Astrocyte (in vitro differentiated cells and primary cell): ENCODE measurements at regions not wholly inside any gene's neighbourhood (a gene's known extent, or its start where the extent isn't known, plus 50 kb on each side); places are given as distances from the start of the nearest gene placed in this dataset.

Experiments
- DNase-seq: peaks from one replicate; pipeline ENCODE4 v3.0.0-alpha.2; 2010; ENCODE audit warnings: low read depth
- FAIRE-seq: peaks from 2 replicates; lab custom pipeline; 2011; peaks lifted over from hg19 to GRCh38; lab: Jason Lieb, UNC
- H2AFZ ChIP-seq: 2 replicates; pipeline ENCODE4 v1.6.0; 2012; ENCODE audit warnings: low read depth, low read length, inconsistent platforms
- H3K27ac ChIP-seq: 2 replicates; pipeline ENCODE4 v1.5.1; 2011; ENCODE audit warnings: low read depth, low read length, inconsistent platforms
- H3K27me3 ChIP-seq: 2 replicates; pipeline ENCODE4 v1.6.0; 2011; ENCODE audit warnings: low read length, inconsistent platforms; ENCODE audit not compliant: insufficient read depth
- H3K36me3 ChIP-seq: 2 replicates; pipeline ENCODE4 v1.5.1; 2011; ENCODE audit warnings: low read length, inconsistent platforms; ENCODE audit not compliant: insufficient read depth
- H3K4me1 ChIP-seq: 2 replicates; pipeline ENCODE4 v1.5.1; 2011; ENCODE audit warnings: low read length, inconsistent platforms; ENCODE audit not compliant: insufficient read depth
- H3K4me2 ChIP-seq: 2 replicates; pipeline ENCODE4 v1.6.0; 2012; ENCODE audit warnings: low read length, inconsistent platforms
- H3K4me3 ChIP-seq: 2 replicates; pipeline ENCODE4 v1.5.1; 2011; ENCODE audit warnings: low read depth, mild to moderate bottlenecking, low read length, inconsistent platforms; ENCODE audit not compliant: insufficient read depth
- H3K79me2 ChIP-seq: 2 replicates; pipeline ENCODE4 v1.6.0; 2012; ENCODE audit warnings: mild to moderate bottlenecking, low read length, inconsistent platforms; ENCODE audit not compliant: insufficient read depth
- H3K9ac ChIP-seq: 2 replicates; pipeline ENCODE4 v1.6.0; 2012; ENCODE audit warnings: mild to moderate bottlenecking, low read length, inconsistent platforms
- H3K9me3 ChIP-seq: 2 replicates; pipeline ENCODE4 v1.5.1; 2012; ENCODE audit warnings: low read depth, mild to moderate bottlenecking, low read length, inconsistent platforms; ENCODE audit not compliant: insufficient read depth
- H4K20me1 ChIP-seq: 2 replicates; pipeline ENCODE4 v1.6.0; 2012; ENCODE audit warnings: low read length, inconsistent platforms; ENCODE audit not compliant: insufficient read depth
- H3K27ac Mint-ChIP-seq: one replicate; pipeline ENCODE4 v1.8.0; 2021; ENCODE audit warnings: mild to moderate bottlenecking, mixed read lengths; ENCODE audit not compliant: unreplicated experiment
- H3K27me3 Mint-ChIP-seq: one replicate; pipeline ENCODE4 v1.8.0; 2021; ENCODE audit warnings: low read depth, mixed read lengths; ENCODE audit not compliant: unreplicated experiment
- H3K36me3 Mint-ChIP-seq: one replicate; pipeline ENCODE4 v1.8.0; 2021; ENCODE audit warnings: low read depth, mixed read lengths; ENCODE audit not compliant: unreplicated experiment
- H3K4me1 Mint-ChIP-seq: one replicate; pipeline ENCODE4 v1.8.0; 2021; ENCODE audit warnings: low read depth, mixed read lengths; ENCODE audit not compliant: unreplicated experiment
- H3K4me3 Mint-ChIP-seq: one replicate; pipeline ENCODE4 v1.8.0; 2021; ENCODE audit warnings: mild to moderate bottlenecking, moderate library complexity, mixed read lengths; ENCODE audit not compliant: unreplicated experiment
- H3K9me3 Mint-ChIP-seq: one replicate; pipeline ENCODE4 v1.8.0; 2021; ENCODE audit warnings: mild to moderate bottlenecking, mixed read lengths; ENCODE audit not compliant: unreplicated experiment
- EZH2 ChIP-seq: IDR thresholded peaks from 2 replicates; pipeline ENCODE4 v1.6.1; 2012; ENCODE audit warnings: mild to moderate bottlenecking, low read length, inconsistent platforms; ENCODE audit not compliant: insufficient read depth
- TF ChIP-seq, protein P1 (sequence below): IDR thresholded peaks from 2 replicates; pipeline ENCODE4 v1.5.1; 2011; ENCODE audit warnings: low read depth, mild to moderate bottlenecking, inconsistent platforms, low read length, moderate library complexity; ENCODE audit not compliant: insufficient read depth

GRCh38 chr16:82248012-82248656, 78.1 kb upstream of the MPHOSPH6 start:
- Mint-ChIP-seq H3K27me3 (peaks cover 12% of the 10 kb centered on the region), H3K4me3 (no peak overlapping the region), H3K4me1 (peaks cover 4% of the 10 kb centered on the region), H3K27ac (no peak overlapping the region), H3K36me3 (no peaks in the 10 kb centered on the region), H3K9me3 (peaks cover 6% of the 10 kb centered on the region)
- no peaks in the 10 kb centered on the region for H3K36me3 ChIP-seq
- no peaks in the 10 kb centered on the region for H3K9me3 ChIP-seq
- no peak overlapping the region for H3K4me3 ChIP-seq
- H3K4me1 ChIP-seq, result no peaks in the 10 kb centered on the region
- H4K20me1 ChIP-seq, result no peaks in the 10 kb centered on the region
- FAIRE-seq, result no peak
- no peak overlapping the region for H3K4me2 ChIP-seq
- TF ChIP-seq, protein P1, sequence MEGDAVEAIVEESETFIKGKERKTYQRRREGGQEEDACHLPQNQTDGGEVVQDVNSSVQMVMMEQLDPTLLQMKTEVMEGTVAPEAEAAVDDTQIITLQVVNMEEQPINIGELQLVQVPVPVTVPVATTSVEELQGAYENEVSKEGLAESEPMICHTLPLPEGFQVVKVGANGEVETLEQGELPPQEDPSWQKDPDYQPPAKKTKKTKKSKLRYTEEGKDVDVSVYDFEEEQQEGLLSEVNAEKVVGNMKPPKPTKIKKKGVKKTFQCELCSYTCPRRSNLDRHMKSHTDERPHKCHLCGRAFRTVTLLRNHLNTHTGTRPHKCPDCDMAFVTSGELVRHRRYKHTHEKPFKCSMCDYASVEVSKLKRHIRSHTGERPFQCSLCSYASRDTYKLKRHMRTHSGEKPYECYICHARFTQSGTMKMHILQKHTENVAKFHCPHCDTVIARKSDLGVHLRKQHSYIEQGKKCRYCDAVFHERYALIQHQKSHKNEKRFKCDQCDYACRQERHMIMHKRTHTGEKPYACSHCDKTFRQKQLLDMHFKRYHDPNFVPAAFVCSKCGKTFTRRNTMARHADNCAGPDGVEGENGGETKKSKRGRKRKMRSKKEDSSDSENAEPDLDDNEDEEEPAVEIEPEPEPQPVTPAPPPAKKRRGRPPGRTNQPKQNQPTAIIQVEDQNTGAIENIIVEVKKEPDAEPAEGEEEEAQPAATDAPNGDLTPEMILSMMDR, result no peak
- TF ChIP-seq EZH2, result no peak
- H3K79me2 ChIP-seq, result no peaks in the 10 kb centered on the region
- H2AFZ ChIP-seq, result no peak overlapping the region
- no peak for DNase-seq
- peaks cover 6% of the 10 kb centered on the region for H3K27me3 ChIP-seq
- H3K9ac ChIP-seq, result no peak overlapping the region
- H3K27ac ChIP-seq, result no peak overlapping the region

GRCh38 chr16:82242201-82242600, 72.2 kb upstream of the MPHOSPH6 start:
- no peak for DNase-seq
- Histone ChIP-seq H2AFZ (no peak overlapping the region), H4K20me1 (no peaks in the 10 kb centered on the region), H3K79me2 (no peaks in the 10 kb centered on the region), H3K36me3 (no peaks in the 10 kb centered on the region), H3K27me3 (peaks cover 2% of the 10 kb centered on the region), H3K9me3 (no peaks in the 10 kb centered on the region), H3K27ac (no peak overlapping the region), H3K9ac (no peak overlapping the region), H3K4me3 (no peak overlapping the region), H3K4me2 (no peak overlapping the region), H3K4me1 (no peaks in the 10 kb centered on the region)
- Mint-ChIP-seq H3K27ac (no peak overlapping the region), H3K4me1 (peaks cover 14% of the 10 kb centered on the region), H3K4me3 (no peak overlapping the region), H3K27me3 (peaks cover 3% of the 10 kb centered on the region), H3K9me3 (peaks cover 6% of the 10 kb centered on the region), H3K36me3 (no peaks in the 10 kb centered on the region)
- TF ChIP-seq, protein P1, result no peak
- no peak for FAIRE-seq

GRCh38 chr16:82241469-82242052, 71.5 kb upstream of the MPHOSPH6 start:
- Histone ChIP-seq H3K27me3 (peaks cover 2% of the 10 kb centered on the region), H3K4me3 (no peak overlapping the region), H3K4me2 (no peak overlapping the region), H3K9ac (no peak overlapping the region), H3K36me3 (no peaks in the 10 kb centered on the region), H3K79me2 (no peaks in the 10 kb centered on the region), H3K4me1 (no peaks in the 10 kb centered on the region), H3K27ac (no peak overlapping the region), H4K20me1 (no peaks in the 10 kb centered on the region), H3K9me3 (no peaks in the 10 kb centered on the region), H2AFZ (peak overlapping the region; percentile 13)
- no peak for TF ChIP-seq EZH2
- TF ChIP-seq, protein P1, result no peak
- no peaks in the 10 kb centered on the region for H3K27me3 Mint-ChIP-seq
- DNase-seq (no peak), FAIRE-seq (no peak)
- H3K9me3 Mint-ChIP-seq, result peaks cover 6% of the 10 kb centered on the region
- no peak overlapping the region for H3K4me3 Mint-ChIP-seq
- H3K36me3 Mint-ChIP-seq, result no peaks in the 10 kb centered on the region
- peaks cover 14% of the 10 kb centered on the region for H3K4me1 Mint-ChIP-seq
- H3K27ac Mint-ChIP-seq, result no peak overlapping the region
